SK-N-SH (cell line): ENCODE measurements at regions not wholly inside any gene's neighbourhood (a gene's known extent, or its start where the extent isn't known, plus 50 kb on each side); places are given as distances from the start of the nearest gene placed in this dataset.

Source experiments
- CTCF ChIP-seq: fragments of 200-600 bp; sonication (generic); IDR thresholded peaks from 2 replicates; pipeline ENCODE4 v1.6.1; 2017; ENCODE audit warnings: antibody characterized with exemption, mild to moderate bottlenecking, moderate library complexity
- ELF1 ChIP-seq: IDR thresholded peaks from 2 replicates; pipeline ENCODE4 v1.4.0; 2012
- EP300 ChIP-seq, 2 experiments: IDR thresholded peaks; 2 replicates each; pipeline versions ENCODE4 v1.4.0 to v1.6.1; 2012; ENCODE audit warnings: borderline replicate concordance in 1 of 2, low read depth in 1 of 2, low read length in 1 of 2
- FOXJ3 ChIP-seq: sonication (generic); formaldehyde crosslinking; IDR thresholded peaks from 2 replicates; pipeline ENCODE4 v1.5.1; 2020; ENCODE audit warnings: mild to moderate bottlenecking, missing genetic modification reagents
- GABPA ChIP-seq: IDR thresholded peaks from 2 replicates; pipeline ENCODE4 v1.4.0; 2012; ENCODE audit warnings: low read depth, mild to moderate bottlenecking
- MAX ChIP-seq: IDR thresholded peaks from 2 replicates; pipeline ENCODE4 v1.4.0; 2012; ENCODE audit warnings: low read depth
- NRF1 ChIP-seq: IDR thresholded peaks from 2 replicates; pipeline ENCODE4 v1.6.1; 2012; ENCODE audit warnings: low read depth, mild to moderate bottlenecking, low read length
- POLR2AphosphoS5 ChIP-seq: IDR thresholded peaks from 2 replicates; pipeline ENCODE4 v1.6.1; 2012; ENCODE audit warnings: low read depth, low read length
- RAD21 ChIP-seq: IDR thresholded peaks from 2 replicates; pipeline ENCODE4 v1.6.1; 2012; ENCODE audit warnings: mild to moderate bottlenecking, low read length
- REST ChIP-seq: IDR thresholded peaks from 2 replicates; pipeline ENCODE4 v1.6.1; 2012; ENCODE audit warnings: mild to moderate bottlenecking, low read depth, low read length, moderate library complexity
- TEAD4 ChIP-seq: IDR thresholded peaks from 2 replicates; pipeline ENCODE4 v1.4.0; 2012; ENCODE audit warnings: mild to moderate bottlenecking, borderline replicate concordance; ENCODE audit not compliant: insufficient read depth
- USF2 ChIP-seq: fragments of 150-350 bp; IDR thresholded peaks from 2 replicates; pipeline ENCODE4 v1.6.1; 2017; ENCODE audit warnings: antibody characterized with exemption, low read length, low read depth, borderline replicate concordance
- YY1 ChIP-seq: IDR thresholded peaks from 2 replicates; pipeline ENCODE4 v1.4.0; 2012; ENCODE audit warnings: low read depth, mild to moderate bottlenecking
- ZBTB33 ChIP-seq: IDR thresholded peaks from 2 replicates; pipeline ENCODE4 v1.4.0; 2012; ENCODE audit warnings: low read depth, borderline replicate concordance

GRCh38 chr4:130125467-130125866, 1029.5 kb downstream of the C4orf33 start:
- TF ChIP-seq CTCF, result no peak
- no peak for TF ChIP-seq FOXJ3 (CRISPR knock-in tag)
- no peak for TF ChIP-seq ZBTB33
- no peak for TF ChIP-seq EP300 (IDR thresholded peaks at IDR 0.05; ENCODE audit: borderline replicate concordance in 1 of 2, low read depth in 1 of 2, low read length in 1 of 2)
- no peak for TF ChIP-seq REST
- no peak for TF ChIP-seq POLR2AphosphoS5
- no peak for TF ChIP-seq RAD21
- no peak for TF ChIP-seq NRF1
- TF ChIP-seq TEAD4, result no peak
- TF ChIP-seq GABPA, result no peak
- no peak for TF ChIP-seq YY1
- TF ChIP-seq MAX, result no peak
- no peak for TF ChIP-seq USF2
- no peak for TF ChIP-seq ELF1
